Uterus (tissue), 2 donors: ENCODE measurements at regions not wholly inside any gene's neighbourhood (a gene's known extent, or its start where the extent isn't known, plus 50 kb on each side); places are given as distances from the start of the nearest gene placed in this dataset.

Source experiments
- CTCF ChIP-seq, 4 experiments: fragments of 200-600 bp in 2 of 4; fragments of 450-650 bp in 2 of 4; sonication (generic) in 2 of 4; IDR thresholded peaks; one replicate each; pipeline ENCODE4 v1.5.1; 2016 to 2019; ENCODE audit warnings: antibody characterized with exemption in 4 of 4, mild to moderate bottlenecking in 2 of 4, moderate library complexity in 1 of 4
- POLR2A ChIP-seq, 2 donors: fragments of 450-650 bp; IDR thresholded peaks; one replicate each; pipeline ENCODE4 v1.6.1; 2016; ENCODE audit warnings: antibody characterized with exemption in 2 of 2, mild to moderate bottlenecking in 1 of 2, moderate library complexity in 1 of 2

- TF ChIP-seq CTCF (IDR thresholded peaks at IDR 0.05) = no peak
- TF ChIP-seq POLR2A (IDR thresholded peaks at IDR 0.05) = no peak
Measured at GRCh38 chr20:1718604-1719384, 61.2 kb upstream of the SIRPG start.
